ENCODE measurements at regions not wholly inside any gene's neighbourhood (a gene's known extent, or its start where the extent isn't known, plus 50 kb on each side); places are given as distances from the start of the nearest gene placed in this dataset.

DNA sequence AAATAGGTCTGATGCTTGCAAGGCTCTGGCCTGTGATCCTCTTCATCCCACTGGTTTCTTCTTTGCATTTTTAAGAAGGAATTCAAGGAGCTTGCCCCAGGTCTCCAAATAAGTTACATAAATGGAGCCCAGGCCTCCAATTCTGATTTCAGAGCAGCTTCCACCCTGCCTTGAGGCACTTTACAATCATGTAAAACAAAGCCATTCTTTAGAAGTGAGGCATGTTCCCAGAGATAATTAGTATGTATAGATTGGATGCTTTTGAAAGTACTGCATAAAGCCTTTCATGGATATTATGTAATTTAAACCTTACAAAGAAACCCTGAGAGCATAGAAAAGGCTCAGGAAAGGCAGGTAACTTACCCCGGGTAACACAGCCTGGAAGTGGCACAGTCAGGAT lies 466.5 kb downstream of the MIAT start:
- no peak for DNase-seq (ENCODE audit: low read depth)

DNA sequence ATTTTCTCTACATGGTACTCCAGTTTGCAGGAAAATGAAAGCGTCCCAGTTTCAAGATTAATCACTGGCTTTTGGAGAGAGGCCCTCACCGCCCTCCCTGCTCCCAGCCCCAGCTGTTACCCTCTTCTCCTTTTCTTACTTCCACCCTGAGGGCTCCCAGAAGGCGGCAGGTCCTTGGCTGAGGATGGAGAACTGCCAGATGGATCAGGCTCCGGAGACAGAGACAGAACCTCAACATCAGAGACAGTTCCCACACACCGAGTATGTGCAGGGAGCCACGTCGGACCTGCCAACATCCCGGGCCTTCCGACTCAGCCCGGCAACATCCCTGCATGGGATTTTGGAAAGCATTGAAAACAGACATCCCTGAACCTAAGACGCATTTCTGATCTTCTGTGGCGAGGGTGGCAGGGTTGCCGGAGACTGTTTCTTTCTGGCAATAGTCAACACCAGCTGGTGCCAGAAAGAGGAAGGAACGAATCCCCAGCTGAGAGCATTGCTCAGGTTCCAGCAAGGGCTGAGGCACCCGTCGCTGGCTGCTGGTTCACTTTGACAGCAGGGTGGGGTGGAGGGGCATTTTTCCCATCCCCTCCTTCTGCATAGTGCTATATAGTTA lies 467.1 kb downstream of the MIAT start:
- no peak for DNase-seq (ENCODE audit: low read depth)

DNA sequence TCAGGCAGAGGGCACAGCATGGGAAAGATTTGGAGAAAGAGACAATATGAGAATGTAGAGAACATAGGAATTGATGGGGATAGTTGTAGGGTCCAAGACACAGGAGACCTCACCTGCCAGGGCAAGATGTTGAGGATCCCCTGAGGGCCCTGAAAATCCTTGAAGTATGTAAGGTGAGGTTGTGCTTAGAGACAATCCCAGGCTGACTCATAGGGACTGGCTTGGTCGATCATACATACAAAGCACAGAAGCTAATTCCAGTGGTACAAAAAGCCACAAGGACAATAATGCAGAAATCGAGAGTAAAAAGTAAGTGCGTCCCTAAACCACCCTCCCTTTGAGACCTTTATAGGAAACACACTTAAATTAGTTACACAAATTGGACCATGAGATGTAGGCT lies 468.2 kb downstream of the MIAT start:
- no peak for DNase-seq (ENCODE audit: low read depth)

DNA sequence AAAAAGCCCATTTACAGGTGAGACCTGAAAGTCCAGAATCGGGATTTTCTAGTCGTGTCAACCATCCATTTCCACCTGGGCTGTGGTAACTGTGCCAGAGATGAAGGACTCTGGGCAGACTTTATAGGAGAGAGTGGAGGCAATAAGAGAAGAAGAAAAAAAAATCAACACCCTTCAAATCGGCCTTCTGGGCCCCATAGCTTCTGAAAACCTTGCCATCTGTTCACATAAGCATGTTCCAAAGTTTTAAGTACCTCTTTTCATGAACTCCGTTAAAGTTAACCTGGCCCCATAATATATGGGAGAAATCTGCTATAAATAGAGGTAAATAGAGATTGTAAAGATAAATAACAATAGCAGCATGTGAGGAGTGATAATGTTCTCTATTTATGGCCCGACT lies 470.5 kb downstream of the MIAT start:
- DNase-seq (ENCODE audit: low read depth) = no peak

DNA sequence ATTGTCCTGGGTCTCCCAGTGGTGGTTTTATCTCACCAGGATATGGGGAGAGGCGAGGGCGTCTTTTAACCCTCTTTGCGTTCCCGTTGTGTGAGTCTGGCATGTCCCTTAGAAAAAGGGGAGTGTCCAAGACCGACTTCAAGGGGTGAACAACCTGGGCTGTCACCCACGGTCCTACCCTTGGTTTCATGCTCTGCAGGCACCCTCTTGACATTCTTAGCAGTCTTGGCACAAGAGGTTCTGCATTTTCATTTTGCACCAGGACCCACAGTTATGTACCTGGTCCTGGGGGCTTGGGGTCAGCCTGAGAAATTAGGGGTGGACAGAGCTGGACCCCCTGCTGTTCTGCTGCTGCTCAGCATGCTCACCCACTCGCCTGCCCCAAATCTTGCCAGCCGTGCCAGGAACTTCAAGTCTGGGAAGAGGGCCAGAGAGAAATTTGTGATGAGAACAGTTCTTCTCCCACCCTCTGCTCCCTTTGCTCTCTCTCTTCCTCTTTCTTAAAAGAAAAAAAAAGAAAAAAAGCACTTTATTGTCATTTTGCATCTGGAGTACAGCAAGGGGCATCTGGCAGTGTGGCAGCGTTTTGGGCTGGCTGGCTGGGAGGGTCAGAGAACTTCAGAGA lies 471.2 kb downstream of the MIAT start:
- no peak for DNase-seq (ENCODE audit: low read depth)

DNA sequence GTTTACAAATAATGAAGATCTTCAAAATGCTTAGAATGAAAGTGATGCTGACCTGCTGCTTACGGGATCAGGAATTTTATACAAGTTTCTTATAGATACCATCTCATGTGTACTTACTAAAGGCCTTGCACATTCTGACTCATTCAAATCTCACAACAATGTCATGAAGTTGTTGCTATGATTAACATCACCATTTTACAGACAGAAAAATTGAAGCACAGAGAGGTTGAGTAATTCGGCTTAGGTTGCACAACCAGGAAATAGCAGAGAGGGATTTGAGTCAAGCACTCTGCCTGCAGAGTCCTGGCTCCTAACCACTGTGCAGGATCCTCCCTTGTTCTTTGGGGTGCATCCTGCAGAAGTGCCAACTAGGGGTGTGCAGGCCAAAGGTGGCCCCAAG lies 471.9 kb downstream of the MIAT start:
- DNase-seq (ENCODE audit: low read depth) = no peak

DNA sequence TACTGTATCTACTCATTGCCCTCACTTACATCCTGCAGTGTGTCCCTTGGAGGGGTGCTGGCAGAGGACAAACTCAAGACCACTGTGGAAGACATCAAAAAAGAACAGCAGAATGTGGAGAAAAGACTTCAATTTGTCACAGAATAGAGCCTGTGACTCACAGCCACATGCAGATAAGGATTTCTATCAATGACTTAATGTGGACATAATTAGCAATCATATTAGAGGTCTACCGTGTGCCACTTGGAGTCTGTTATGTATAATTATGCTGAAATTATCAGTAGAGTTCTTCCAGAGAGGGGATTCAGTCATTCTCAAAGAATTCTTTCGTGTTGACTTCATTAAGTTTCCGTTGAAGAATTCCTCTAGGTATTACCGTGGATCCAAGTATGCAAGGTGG lies 473.5 kb downstream of the MIAT start:
- DNase-seq (ENCODE audit: low read depth) = no peak

DNA sequence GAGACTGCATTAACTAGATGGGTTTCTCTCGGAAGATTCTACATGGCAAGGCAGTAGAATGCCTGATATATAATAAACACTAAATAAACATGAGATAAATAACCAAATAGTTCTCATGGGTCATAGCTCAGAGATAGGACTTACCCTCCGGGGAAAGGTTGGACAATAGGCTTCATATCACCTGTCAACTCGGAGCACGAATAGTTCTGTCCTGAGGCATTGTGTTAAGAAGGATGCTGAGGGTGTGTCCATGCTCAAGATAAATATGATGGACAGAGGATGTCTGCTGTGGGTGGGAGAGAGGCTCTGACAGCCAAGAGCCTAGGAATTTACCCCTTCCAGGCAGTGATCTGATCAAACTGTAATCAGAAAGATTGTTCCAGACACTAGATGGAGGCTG lies 474.0 kb downstream of the MIAT start:
- DNase-seq (ENCODE audit: low read depth) = no peak

DNA sequence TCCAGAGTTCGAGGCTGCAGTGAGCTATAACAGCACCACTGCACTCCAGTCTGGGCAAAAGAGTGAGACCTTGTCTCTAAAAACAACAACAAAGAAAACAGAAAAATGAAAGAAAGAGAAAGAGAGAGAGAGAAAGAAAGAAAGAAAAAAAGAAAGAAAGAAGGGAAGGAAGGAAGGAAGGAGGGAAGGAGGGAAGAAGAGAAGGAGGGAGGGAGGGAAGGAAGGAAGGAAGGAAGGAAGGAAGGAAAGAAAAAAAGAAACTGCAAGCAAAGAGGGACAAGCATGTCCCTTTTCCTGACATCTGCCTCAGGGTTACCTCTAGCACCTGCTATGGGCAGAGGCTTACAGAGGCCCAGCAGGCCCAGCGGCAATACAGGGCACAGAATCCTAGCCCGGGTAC lies 475.0 kb downstream of the MIAT start:
- no peak for DNase-seq (ENCODE audit: low read depth)

DNA sequence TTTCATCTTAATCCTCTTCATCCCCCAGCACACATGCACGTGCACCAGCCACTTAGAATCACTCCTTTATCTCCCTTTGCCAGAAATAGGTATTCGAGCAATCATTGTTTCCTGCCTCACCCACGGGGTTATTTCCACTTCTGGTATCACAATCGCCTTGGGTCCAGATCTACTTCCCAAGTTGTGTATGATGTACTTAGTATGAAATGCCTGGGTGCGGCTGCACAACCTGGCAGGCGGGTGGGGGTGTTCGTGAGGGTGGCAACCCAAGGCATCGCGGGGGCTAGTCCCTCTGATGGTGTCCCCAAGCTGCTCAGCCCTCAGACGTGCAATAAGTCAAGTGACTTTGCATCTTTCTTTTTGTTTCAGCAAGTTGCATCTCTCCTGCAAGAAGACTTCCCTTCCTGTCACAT lies 475.6 kb downstream of the MIAT start:
- no peak for DNase-seq (ENCODE audit: low read depth)

DNA sequence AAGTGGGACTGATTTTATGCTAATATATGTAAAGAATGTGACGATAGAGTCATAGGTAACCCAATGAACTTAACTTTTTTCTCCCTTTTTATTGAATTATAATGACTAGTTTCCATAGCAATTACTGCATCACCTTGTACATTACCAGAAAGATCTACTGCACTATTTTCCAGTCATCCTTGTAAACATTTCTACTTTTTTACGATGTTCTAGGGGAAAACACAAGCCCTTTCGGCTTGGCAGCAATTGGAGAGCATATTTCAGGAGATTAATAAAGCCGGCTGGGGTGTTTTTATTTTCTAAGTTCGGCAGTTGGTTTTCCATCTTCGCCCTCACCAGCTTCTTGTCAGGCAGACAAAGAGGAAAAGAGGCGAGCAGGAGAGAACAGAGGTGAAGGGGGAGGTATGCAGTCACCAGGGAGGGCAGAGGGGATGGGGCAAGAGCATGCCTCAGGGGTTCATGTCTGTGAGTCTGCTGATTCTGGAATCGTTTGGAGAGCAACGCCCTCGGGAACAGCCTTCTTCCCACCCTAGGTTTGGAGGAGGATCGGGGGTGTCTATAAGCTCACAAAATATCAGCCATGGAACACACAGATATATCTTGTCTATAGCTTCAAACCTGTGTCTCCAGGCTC lies 476.4 kb downstream of the MIAT start:
- DNase-seq (ENCODE audit: low read depth) = no peak

DNA sequence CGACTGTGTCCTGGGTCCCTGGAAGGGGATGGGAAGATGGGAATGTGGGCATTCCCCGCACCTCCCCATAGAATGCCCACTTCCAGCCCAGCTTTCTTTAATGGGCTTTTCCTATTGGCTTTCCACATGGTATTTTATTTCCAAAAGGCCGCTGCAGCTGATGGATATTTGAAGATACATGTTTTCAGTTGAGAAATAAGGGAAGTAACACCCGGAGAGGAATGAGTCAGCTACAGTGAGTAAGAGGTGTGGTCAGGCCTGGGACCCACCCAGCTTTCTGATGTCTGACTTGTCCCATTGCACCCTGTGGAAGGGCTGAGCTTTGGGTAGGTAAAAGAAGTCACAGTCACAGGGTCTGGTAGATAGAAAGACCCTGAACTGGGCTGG lies 476.9 kb downstream of the MIAT start:
- no peak for DNase-seq (ENCODE audit: low read depth)

DNA sequence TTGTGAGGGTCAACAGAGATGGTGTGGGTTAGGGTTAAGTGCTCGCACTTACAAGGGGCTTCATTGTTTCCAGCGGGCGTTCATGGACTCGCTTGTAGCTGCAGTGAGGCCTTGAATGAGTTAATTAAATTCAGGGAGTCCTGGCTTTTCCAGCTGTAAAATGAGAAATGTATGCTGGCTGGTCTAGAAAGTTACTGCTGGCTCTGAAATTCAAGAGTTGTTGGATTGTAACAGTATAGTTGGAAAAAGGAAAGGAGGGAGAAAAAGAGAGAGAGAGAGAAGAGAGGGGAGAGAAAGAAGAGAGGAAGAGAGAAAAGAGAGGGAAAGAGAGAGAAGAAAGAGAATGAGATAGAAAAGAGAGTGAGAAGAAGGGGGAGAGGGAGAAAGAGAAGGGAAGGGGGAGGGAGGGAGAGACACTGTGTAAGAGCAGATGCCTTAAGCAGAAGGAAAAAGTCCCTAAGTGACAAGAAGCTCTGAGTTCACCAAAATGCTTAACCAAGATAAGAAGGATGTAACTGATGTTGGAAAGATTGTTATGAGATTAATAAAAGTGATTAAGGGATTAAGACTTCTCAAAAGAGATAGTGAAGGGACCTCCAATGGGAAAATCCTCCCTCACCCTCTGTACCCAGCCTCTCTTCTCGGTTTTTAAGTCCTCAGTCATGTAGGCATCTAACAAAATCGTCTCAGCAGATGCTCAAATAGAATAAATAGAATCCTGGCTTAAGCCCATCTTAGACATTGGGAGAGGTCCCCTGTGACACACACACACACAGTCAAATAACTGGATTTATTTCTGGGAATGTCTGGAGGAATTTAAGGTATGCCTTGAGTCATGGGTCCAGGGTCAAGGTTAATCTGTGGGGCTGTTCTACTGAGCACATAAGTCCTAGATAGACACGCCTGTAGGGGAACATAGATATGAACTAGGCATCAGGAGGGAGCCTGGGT lies 477.9 kb downstream of the MIAT start:
- no peak for DNase-seq (ENCODE audit: low read depth)

DNA sequence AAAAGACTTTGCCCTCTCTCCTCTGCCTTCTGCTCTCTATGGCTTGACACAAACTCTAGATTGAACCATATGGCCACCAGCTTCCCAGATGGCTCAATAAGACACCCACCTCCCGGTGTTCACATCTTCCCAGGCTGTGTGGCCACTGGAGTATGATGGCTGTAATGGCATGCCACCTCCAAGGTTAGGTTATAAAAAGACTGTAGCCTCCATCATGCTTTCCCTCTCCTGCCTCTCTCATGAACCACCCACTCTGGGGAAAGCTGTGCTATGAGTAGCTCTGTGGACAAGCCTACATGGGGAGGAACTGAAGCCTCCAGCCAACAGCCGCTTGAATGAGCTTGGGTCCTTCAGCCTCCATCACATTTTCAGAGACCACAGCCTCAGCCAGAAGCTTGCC lies 479.2 kb downstream of the MIAT start:
- DNase-seq (ENCODE audit: low read depth) = no peak

DNA sequence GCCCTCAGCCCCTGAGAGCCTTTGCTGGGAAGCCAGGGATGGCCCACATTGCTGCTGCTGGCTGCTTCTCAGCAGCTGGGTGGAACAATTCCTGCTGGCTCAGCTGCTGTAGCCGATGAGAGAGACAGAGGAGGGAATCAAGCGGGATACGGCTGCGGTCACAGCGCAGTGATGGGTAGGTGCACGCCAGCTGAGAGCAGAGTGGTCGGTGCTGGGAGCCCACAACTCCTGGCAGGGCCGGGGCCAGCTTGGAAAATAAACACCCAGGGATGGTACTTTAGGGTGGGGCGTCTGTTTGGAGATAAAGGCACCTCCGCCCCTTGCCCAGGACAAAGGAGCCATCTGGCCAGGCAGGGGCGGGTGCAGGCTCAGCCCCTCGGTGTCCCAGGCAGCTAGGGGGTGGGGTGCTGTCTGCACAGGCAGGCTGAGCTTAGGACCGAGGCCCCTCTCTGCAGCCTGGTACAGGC lies 480.5 kb downstream of the MIAT start:
- DNase-seq (ENCODE audit: low read depth) = no peak

DNA sequence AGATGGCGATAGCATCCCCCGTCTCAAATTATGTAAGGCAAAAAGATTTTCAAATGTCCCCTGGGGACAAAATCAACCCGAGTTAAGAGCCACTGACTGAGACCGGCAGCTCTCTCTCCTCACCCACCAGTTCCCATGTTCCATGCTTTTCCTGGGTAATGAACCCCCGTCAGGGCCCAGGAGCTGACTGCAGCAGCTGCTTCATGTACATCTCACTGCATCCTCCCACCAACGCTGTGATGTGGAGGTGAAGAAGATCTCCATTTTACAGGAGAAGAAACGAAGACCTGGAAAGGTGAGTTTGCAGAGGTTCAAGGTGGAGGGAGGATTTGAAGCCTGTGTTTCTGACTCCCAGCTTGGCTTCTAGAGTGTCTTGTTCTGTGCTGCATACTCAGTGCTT lies 481.1 kb downstream of the MIAT start:
- no peak for DNase-seq (ENCODE audit: low read depth)

DNA sequence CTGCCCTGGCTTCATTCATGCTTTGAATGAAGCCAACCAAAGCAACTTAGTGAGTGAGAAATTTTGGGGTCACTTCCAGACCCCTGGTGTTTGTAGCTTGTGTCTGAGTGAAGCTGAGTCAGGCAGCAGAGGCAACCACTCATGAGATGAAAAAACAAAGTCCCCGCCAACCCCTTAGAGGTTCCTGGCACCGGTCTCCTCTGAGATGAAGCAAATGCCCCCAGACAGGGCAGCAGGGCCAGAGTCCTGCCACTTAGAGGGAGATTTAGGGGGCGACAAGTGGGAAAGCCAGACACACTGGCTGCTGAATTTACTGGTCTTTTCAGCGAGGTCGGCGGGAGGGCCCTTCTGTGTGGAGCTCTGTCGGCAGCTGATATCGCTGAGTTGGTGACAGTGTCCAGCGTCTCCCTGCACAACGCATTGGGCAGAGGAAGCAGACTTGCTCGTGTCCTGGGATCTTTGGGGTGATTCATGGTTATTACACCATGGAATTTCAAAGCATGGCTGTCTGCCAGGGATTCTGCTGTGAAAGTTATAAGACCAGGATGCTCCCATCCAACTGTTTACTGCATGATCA lies 482.6 kb downstream of the MIAT start:
- no peak for DNase-seq (ENCODE audit: low read depth)

DNA sequence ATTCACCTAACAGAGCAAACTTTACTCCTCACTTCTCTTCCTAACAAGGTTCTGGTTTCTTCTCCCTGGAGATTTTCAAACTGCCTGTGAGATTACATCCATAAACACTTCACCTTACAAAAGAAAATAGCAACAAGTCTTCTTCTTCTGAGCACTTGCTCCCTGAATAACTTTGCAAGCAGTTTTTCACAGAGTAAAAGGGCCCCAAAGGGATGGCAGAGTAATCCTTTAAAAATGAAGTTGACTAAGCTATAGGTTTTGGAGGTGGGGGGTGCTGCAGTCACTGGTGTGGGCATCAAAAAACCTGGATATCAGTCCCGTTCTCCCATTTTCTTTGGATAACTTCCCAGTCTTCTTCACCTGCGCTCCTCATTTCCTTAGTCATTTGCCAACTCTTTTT lies 484.9 kb downstream of the MIAT start:
- no peak for DNase-seq (ENCODE audit: low read depth)

DNA sequence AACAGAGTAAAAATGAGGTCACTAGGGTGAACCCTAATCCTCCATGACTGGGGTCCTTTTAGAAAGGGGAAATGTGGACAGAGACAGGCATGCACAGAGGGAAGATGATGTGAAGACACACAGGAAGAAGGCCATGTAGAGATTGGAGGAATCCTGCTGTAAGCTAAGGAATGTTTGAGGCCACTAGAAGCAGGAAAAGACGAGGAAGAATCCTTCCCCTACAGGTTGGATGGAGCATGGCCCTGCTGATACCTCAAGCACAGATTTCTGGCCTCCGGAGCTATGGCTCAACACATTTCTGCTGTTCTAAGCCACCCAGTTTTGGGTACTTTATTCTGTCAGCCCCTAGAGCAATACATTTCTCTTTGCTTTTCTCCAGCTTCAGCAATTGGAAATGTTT lies 486.9 kb downstream of the MIAT start:
- no peak for DNase-seq (ENCODE audit: low read depth)

DNA sequence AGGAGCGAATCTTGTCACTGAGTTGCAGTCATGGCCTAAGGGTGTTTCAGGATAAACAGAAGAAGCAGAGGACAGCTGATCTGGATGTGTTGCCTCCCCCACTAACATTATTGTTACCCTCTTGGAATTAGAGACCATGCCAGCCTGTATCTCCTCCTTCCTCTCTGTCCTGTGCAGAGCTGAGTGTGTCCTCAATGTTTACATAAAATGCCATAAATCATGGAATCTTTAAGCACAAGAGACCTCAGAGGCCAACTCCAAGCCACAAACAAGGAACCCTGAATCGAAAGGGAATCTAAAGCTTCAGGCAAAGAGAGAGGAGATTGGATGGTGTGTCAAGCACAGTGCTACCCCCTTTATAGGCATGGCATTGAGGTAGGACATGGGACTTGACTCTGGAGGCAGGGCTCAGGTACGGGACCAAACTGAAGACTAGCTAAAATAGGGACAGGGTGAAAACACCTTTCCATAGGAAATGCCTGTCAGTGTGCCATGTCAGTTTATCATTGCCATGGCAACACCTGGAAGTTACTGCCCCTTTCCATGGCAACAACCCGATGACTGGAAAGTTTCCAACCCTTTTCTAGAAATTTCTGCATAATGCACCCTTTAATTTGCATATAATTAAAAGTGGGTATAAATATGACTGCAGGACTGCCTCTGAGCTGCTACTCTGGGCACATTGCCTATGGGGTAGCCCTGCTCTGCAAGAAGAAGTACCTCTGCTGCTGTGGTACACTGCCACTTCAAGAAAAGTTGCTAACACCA lies 489.7 kb downstream of the MIAT start:
- DNase-seq (ENCODE audit: low read depth) = no peak

DNA sequence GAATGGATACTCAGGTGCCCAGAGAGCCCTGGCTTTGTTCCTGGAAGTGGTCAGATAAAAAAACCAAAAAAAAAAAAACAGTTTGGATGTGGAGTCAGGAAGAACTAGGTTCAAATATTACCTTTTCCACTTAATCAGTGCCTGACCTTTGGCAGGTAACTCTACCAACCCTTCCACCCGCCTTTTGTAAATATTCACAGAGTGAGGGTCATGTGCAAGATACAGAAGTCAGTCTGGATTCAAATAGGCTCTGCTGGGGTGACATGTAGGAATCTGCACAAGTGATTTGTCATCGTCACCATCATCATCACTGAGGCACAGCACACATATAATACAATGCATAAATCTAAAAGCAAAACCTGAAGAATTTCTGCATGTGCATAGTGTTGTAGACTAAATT lies 490.7 kb downstream of the MIAT start:
- DNase-seq (ENCODE audit: low read depth) = no peak

Data from CMK (cell line).